K562 (cell line): ENCODE measurements at regions not wholly inside any gene's neighbourhood (a gene's known extent, or its start where the extent isn't known, plus 50 kb on each side); places are given as distances from the start of the nearest gene placed in this dataset.

Experiments used
- ATAC-seq: fragments of 200-7000 bp; cut with Tn5 transposase; 3 replicates; pipeline ENCODE4 v1.9.1; 2020; ENCODE audit warnings: moderate library complexity
- BruUV-seq: library from RNA; stranded (reverse); fragments of 400-500 nt; replicated peaks from 2 replicates; lab custom pipeline; 2021; lab: Mats Ljungman, UMichigan
- CTCF ChIA-PET: fragments of 300-600 bp; formaldehyde crosslinking; extraction: SDS; loops from one replicate; lab custom pipeline; 2021; ENCODE audit warnings: low intra/inter-chr PET ratio; lab: Yijun Ruan, JAX
- POLR2A ChIA-PET: fragments of 300-600, 350-650 bp; sonication (Branson Sonifier 250); formaldehyde crosslinking; extraction: SDS; loops from one replicate; lab custom pipeline; 2021; ENCODE audit warnings: antibody characterized with exemption, inconsistent platforms; lab: Yijun Ruan, JAX
- DNase-seq, 4 experiments: peaks; one replicate each; pipeline versions ENCODE4 v3.0.0 to v3.0.0-alpha.2; 2011 to 2018; ENCODE audit warnings: low spot score in 3 of 4, mixed read lengths in 3 of 4; ENCODE audit errors: extremely low read depth in 1 of 4
- FAIRE-seq: peaks from 2 replicates; lab custom pipeline; 2011; peaks lifted over from hg19 to GRCh38; lab: Jason Lieb, UNC
- H2AFZ ChIP-seq: 2 replicates; pipeline ENCODE4 v1.6.0; 2011; ENCODE audit warnings: low read depth, low read length, control low read depth, inconsistent platforms
- H3K27ac ChIP-seq: fragments of 200-600 bp; 3 replicates; pipeline ENCODE4 v1.8.0; 2011; ENCODE audit warnings: low read depth, mild to moderate bottlenecking, control low read depth, inconsistent platforms, low read length, moderate library complexity, mixed read lengths; ENCODE audit errors: extremely low read depth
- H3K27me3 ChIP-seq, 2 experiments: fragments of 300-600 bp in 1 of 2; 2 replicates in 1 of 2; 3 replicates in 1 of 2; pipeline versions ENCODE4 v1.6.0 to v1.8.0; 2011; ENCODE audit warnings: inconsistent platforms in 2 of 2, low read length in 2 of 2, mild to moderate bottlenecking in 1 of 2, mixed read lengths in 1 of 2, moderate library complexity in 1 of 2; ENCODE audit not compliant: control insufficient read depth in 2 of 2, insufficient read depth in 2 of 2
- H3K36me3 ChIP-seq: fragments of 300-600 bp; 3 replicates; pipeline ENCODE4 v1.8.0; 2011; ENCODE audit warnings: mild to moderate bottlenecking, low read length, inconsistent platforms; ENCODE audit not compliant: control insufficient read depth, insufficient read depth
- H3K4me1 ChIP-seq, 2 experiments: fragments of 200-600 bp in 1 of 2; replicated peaks in 1 of 2; 2 replicates in 1 of 2; 3 replicates in 1 of 2; pipeline versions ENCODE4 v1.5.1 to v1.8.0; 2011; ENCODE audit warnings: inconsistent platforms in 2 of 2, low read length in 2 of 2, mild to moderate bottlenecking in 1 of 2, mixed read lengths in 1 of 2, moderate library complexity in 1 of 2; ENCODE audit not compliant: control insufficient read depth in 2 of 2, insufficient read depth in 2 of 2
- H3K4me2 ChIP-seq: 2 replicates; pipeline ENCODE4 v1.6.1; 2011; ENCODE audit warnings: low read length, control low read depth, inconsistent platforms, mixed read lengths; ENCODE audit not compliant: insufficient read depth
- H3K4me3 ChIP-seq: fragments of 200-600 bp; sonication (generic), shearing (Covaris generic); 2 replicates; pipeline ENCODE4 v1.5.1; 2016; ENCODE audit warnings: control low read depth, inconsistent platforms
- H3K79me2 ChIP-seq: fragments of 200-600 bp; 3 replicates; pipeline ENCODE4 v1.8.0; 2011; ENCODE audit warnings: low read length, inconsistent platforms; ENCODE audit not compliant: control insufficient read depth, insufficient read depth
- H3K9ac ChIP-seq, 2 experiments: 2 replicates each; pipeline versions ENCODE4 v1.6.0 to v1.6.1; 2011; ENCODE audit warnings: low read depth in 2 of 2, low read length in 2 of 2, control low read depth in 1 of 2, inconsistent platforms in 1 of 2, mild to moderate bottlenecking in 1 of 2, mixed read lengths in 1 of 2; ENCODE audit not compliant: insufficient read depth in 1 of 2
- H3K9me1 ChIP-seq: one replicate; pipeline ENCODE4 v1.6.0; 2011; ENCODE audit warnings: inconsistent platforms, mild to moderate bottlenecking, low read length, moderate library complexity; ENCODE audit not compliant: control insufficient read depth, insufficient read depth
- H3K9me3 ChIP-seq: replicated peaks from 2 replicates; pipeline ENCODE4 v1.5.1; 2011; ENCODE audit warnings: low read depth, low read length, inconsistent platforms; ENCODE audit not compliant: control insufficient read depth, insufficient read depth
- H4K20me1 ChIP-seq: replicated peaks from 2 replicates; pipeline ENCODE4 v1.6.1; 2011; ENCODE audit warnings: low read length, inconsistent platforms, mixed read lengths; ENCODE audit not compliant: control insufficient read depth, insufficient read depth
- HMBOX1 ChIP-seq: sonication (generic); IDR thresholded peaks from 2 replicates; pipeline ENCODE4 v1.6.1; 2016
- KDM1A ChIP-seq, 2 experiments: fragments of 450-650 bp; IDR thresholded peaks; 2 replicates each; pipeline ENCODE4 v1.6.1; 2016; ENCODE audit warnings: mild to moderate bottlenecking in 2 of 2
- KDM2B ChIP-seq: fragments of 250-450 bp; sonication (Bioruptor Pico); IDR thresholded peaks from 2 replicates; pipeline ENCODE4 v1.8.0; 2021; ENCODE audit warnings: mild to moderate bottlenecking, moderate library complexity
- LARP7 ChIP-seq: fragments of 450-650 bp; IDR thresholded peaks from 2 replicates; pipeline ENCODE4 v1.6.1; 2016
- MCM2 ChIP-seq: fragments of 450-650 bp; IDR thresholded peaks from 2 replicates; pipeline ENCODE4 v1.6.1; 2017; ENCODE audit warnings: low read depth, mild to moderate bottlenecking
- MEF2A ChIP-seq: IDR thresholded peaks from 2 replicates; pipeline ENCODE4 v1.6.1; 2011; ENCODE audit warnings: low read depth, mild to moderate bottlenecking, low read length, moderate library complexity; ENCODE audit not compliant: control insufficient read depth
- NEUROD1 ChIP-seq: fragments of 150-350 bp; IDR thresholded peaks from 2 replicates; pipeline ENCODE4 v1.6.1; 2014; ENCODE audit warnings: borderline replicate concordance, low read length, low read depth; ENCODE audit not compliant: partially characterized antibody
- PHF21A ChIP-seq: fragments of 450-650 bp; IDR thresholded peaks from 2 replicates; pipeline ENCODE4 v1.6.1; 2017; ENCODE audit warnings: low read depth, borderline replicate concordance
- RBM25 ChIP-seq: fragments of 200-400 bp; formaldehyde crosslinking; IDR thresholded peaks from 2 replicates; pipeline ENCODE4 v1.6.1; 2018; ENCODE audit warnings: low read length, low read depth, moderate library complexity; ENCODE audit not compliant: severe bottlenecking
- TCF7 ChIP-seq: sonication (generic); IDR thresholded peaks from 2 replicates; pipeline ENCODE4 v1.6.1; 2016; ENCODE audit warnings: antibody characterized with exemption, borderline replicate concordance
- TFAM ChIP-seq: fragments of 250-450 bp; sonication (Bioruptor Pico); conservative IDR thresholded peaks from 2 replicates; pipeline ENCODE4 v1.5.0; 2021; ENCODE audit warnings: mild to moderate bottlenecking, moderate library complexity
- ZBTB17 ChIP-seq: fragments of 450-650 bp; formaldehyde crosslinking; IDR thresholded peaks from 2 replicates; pipeline ENCODE4 v1.4.0; 2020; ENCODE audit warnings: mild to moderate bottlenecking
- ZBTB5 ChIP-seq: fragments of 450-650 bp; IDR thresholded peaks from 2 replicates; pipeline ENCODE4 v1.6.1; 2017; ENCODE audit warnings: antibody characterized with exemption
- ZFP36 ChIP-seq: fragments of 150-350 bp; IDR thresholded peaks from 2 replicates; pipeline ENCODE4 v1.6.1; 2018; ENCODE audit warnings: low read length, low read depth; ENCODE audit not compliant: partially characterized antibody
- ZNF140 ChIP-seq: fragments of 250-450 bp; sonication (Bioruptor Pico); IDR thresholded peaks from 2 replicates; pipeline ENCODE4 v1.8.0; 2021; ENCODE audit warnings: moderate library complexity, mild to moderate bottlenecking, inconsistent platforms
- ZNF24 ChIP-seq: fragments of 450-650 bp; IDR thresholded peaks from 2 replicates; pipeline ENCODE4 v1.6.1; 2016
- ZNF696 ChIP-seq: fragments of 250-450 bp; sonication (Bioruptor Pico); conservative IDR thresholded peaks from 2 replicates; pipeline ENCODE4 v1.4.0; 2020; ENCODE audit warnings: mild to moderate bottlenecking, moderate library complexity
- WGBS: fragments of 100-300 bp; shearing (Covaris generic); methylation state at CpG from one replicate; pipeline ENCODE4 v1.1.6; 2016; ENCODE audit warnings: low coverage, mixed read lengths; ENCODE audit not compliant: insufficient coverage; ENCODE audit errors: missing lambda C conversion rate; 5-methylcytosine and 5-hydroxymethylcytosine counted together
- in situ Hi-C: fragments of 300-500 bp; cut with MboI; formaldehyde crosslinking; loops from 4 replicates; pipeline ENCODE4 v1.15.0; 2018; ENCODE audit warnings: inconsistent platforms, mixed read lengths
- intact Hi-C: fragments of 100-400 bp; cut with micrococcal nuclease; formaldehyde crosslinking; loops from 2 replicates; pipeline ENCODE4 v1.14.2; 2022

- TF ChIP-seq HMBOX1 (no peak), TFAM (CRISPR knock-in tag) (no peak), MCM2 (no peak), KDM1A (IDR thresholded peaks at IDR 0.05) (peak; percentile 51 to 77; a peak in 3 of 4 replicates), ZBTB17 (no peak), ZNF696 (CRISPR knock-in tag) (no peak), ZNF24 (no peak), PHF21A (no peak), ZNF140 (CRISPR knock-in tag) (no peak), LARP7 (no peak)
Measured at GRCh38 chr12:113535100-113535499, 63.4 kb upstream of the LHX5 start (continued).

DNA sequence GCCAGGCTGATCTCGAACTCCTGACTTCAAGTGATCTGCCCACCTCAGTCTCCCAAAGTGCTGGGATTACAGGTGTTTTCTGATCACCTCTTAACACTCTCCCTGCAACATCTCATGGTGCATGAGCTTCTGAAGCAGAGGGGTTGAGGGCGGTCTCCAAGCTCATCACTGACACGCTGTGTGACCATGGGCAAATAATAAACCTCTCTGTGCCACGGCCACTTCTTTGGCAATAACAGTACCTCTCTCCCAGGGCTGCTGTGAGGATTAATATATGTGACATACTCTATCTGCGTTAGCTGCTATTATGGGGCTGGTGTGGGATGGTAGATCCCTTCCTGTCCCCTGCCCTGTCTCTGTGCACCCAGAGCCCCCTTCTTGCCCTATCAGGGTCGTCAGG lies 62.9 kb upstream of the LHX5 start:
- in situ Hi-C loops = no loop called here
- FAIRE-seq = no peak
- H2AFZ ChIP-seq = no peak overlapping the region
- 6% methylated on average over 6 of the region's 6 CpGs for WGBS
- H3K4me1 ChIP-seq = no peaks in the 10 kb centered on the region; a peak in 1 of 5 replicates
- no peak overlapping the region for H3K27ac ChIP-seq
- no TSS peak for BruUV-seq
- TF ChIP-seq RBM25 (peak; percentile 57), MEF2A (no peak), TCF7 (no peak), KDM2B (CRISPR knock-in tag) (no peak), ZFP36 (peak; percentile 34), NEUROD1 (no peak), ZBTB5 (no peak)
- TF ChIP-seq, all 486 proteins: peak for 2
- Histone ChIP-seq H3K9me3 (peaks cover 7% of the 10 kb centered on the region; the same call in 1 of the 2 replicates), H3K36me3 (no peaks in the 10 kb centered on the region), H3K4me3 (no peak overlapping the region), H3K4me2 (no peak overlapping the region), H3K79me2 (no peaks in the 10 kb centered on the region), H4K20me1 (no peaks in the 10 kb centered on the region), H3K9ac (no peak overlapping the region), H3K27me3 (peaks cover 23 to 42% of the 10 kb centered on the region in 2 experiments; a peak in 4 of 5 replicates), H3K9me1 (no peaks in the 10 kb centered on the region)
- ChIA-PET CTCF (no interaction called here), POLR2A (interaction anchor here (0.7 to 0.8 kb wide), 2 partner anchors 98 to 164 kb away, joined by 3 read pairs; no protein-coding TSS in a partner anchor)
- ATAC-seq = no peak
- intact Hi-C loops = no loop called here
- DNase-seq = no peak
